BE2C (cell line): ENCODE measurements at regions not wholly inside any gene's neighbourhood (a gene's known extent, or its start where the extent isn't known, plus 50 kb on each side); places are given as distances from the start of the nearest gene placed in this dataset.

Experiments used
- DNase-seq: peaks from one replicate; pipeline ENCODE4 v3.0.0-alpha.2; 2020
- H3K27me3 ChIP-seq: fragments of 250-450 bp; sonication (Bioruptor Pico); 2 replicates; pipeline ENCODE4 v1.5.1; 2020; ENCODE audit warnings: mild to moderate bottlenecking
- H3K36me3 ChIP-seq: fragments of 250-450 bp; sonication (Bioruptor Pico); 2 replicates; pipeline ENCODE4 v1.5.1; 2020; ENCODE audit warnings: mild to moderate bottlenecking
- H3K4me1 ChIP-seq: fragments of 250-450 bp; sonication (Bioruptor Pico); 2 replicates; pipeline ENCODE4 v1.5.1; 2020
- H3K4me3 ChIP-seq: 2 replicates; pipeline ENCODE4 v1.5.1; 2011; ENCODE audit warnings: low read depth, low read length
- H3K9me3 ChIP-seq: fragments of 250-450 bp; sonication (Bioruptor Pico); 2 replicates; pipeline ENCODE4 v1.5.1; 2020
- TF ChIP-seq, protein P1 (sequence below): IDR thresholded peaks from 2 replicates; pipeline ENCODE4 v1.5.1; 2012; ENCODE audit warnings: mild to moderate bottlenecking, low read depth, low read length

DNA sequence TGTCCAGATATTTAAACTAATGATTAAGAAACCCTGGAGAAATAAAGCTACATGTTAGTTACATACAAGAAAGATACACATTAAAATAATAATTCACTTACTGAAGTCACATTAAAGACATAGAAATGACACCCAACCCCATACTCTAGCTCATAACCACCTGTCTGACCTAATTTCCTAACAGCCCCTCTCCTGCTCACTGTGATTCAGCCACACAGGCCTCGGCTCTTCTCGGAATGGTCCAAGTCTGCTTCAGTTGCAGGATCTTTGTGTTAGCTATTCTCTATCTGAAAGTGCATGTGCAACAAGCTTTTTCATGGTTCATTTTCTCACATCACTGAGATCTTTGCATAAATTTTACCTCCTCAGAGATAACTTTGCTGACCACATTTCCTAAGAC, 209.8 kb downstream of the TM2D1 start:
- Histone ChIP-seq H3K4me1 (no peaks in the 10 kb centered on the region), H3K9me3 (no peaks in the 10 kb centered on the region), H3K4me3 (no peak overlapping the region), H3K36me3 (no peaks in the 10 kb centered on the region), H3K27me3 (no peaks in the 10 kb centered on the region)
- TF ChIP-seq, protein P1, sequence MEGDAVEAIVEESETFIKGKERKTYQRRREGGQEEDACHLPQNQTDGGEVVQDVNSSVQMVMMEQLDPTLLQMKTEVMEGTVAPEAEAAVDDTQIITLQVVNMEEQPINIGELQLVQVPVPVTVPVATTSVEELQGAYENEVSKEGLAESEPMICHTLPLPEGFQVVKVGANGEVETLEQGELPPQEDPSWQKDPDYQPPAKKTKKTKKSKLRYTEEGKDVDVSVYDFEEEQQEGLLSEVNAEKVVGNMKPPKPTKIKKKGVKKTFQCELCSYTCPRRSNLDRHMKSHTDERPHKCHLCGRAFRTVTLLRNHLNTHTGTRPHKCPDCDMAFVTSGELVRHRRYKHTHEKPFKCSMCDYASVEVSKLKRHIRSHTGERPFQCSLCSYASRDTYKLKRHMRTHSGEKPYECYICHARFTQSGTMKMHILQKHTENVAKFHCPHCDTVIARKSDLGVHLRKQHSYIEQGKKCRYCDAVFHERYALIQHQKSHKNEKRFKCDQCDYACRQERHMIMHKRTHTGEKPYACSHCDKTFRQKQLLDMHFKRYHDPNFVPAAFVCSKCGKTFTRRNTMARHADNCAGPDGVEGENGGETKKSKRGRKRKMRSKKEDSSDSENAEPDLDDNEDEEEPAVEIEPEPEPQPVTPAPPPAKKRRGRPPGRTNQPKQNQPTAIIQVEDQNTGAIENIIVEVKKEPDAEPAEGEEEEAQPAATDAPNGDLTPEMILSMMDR: no peak
- DNase-seq: no peak
